ENCODE measurements at regions not wholly inside any gene's neighbourhood (a gene's known extent, or its start where the extent isn't known, plus 50 kb on each side); places are given as distances from the start of the nearest gene placed in this dataset.
A peak's percentile ranks its signal among the peaks of the same experiment; 100 is the strongest.

DNA sequence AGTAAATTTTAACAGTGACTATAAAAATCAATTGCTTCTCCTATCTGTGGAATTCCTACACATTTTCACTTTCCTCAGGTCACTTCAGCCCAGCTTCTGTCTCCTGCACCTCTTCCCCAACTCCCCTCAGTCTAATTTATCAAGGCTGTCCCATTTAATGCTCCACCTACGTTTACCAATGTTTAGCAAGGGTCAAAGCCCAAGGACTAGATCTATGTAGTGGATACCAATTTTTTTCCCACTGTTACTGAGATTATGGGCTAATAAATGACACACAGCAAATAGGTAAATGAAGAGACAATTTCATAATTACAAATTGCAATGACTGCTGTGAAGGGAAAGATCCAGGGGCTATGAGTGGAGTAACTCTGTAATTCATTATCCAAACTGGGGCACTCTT, 211.5 kb upstream of the RPS23 start (continued):
- TF ChIP-seq, protein P1, sequence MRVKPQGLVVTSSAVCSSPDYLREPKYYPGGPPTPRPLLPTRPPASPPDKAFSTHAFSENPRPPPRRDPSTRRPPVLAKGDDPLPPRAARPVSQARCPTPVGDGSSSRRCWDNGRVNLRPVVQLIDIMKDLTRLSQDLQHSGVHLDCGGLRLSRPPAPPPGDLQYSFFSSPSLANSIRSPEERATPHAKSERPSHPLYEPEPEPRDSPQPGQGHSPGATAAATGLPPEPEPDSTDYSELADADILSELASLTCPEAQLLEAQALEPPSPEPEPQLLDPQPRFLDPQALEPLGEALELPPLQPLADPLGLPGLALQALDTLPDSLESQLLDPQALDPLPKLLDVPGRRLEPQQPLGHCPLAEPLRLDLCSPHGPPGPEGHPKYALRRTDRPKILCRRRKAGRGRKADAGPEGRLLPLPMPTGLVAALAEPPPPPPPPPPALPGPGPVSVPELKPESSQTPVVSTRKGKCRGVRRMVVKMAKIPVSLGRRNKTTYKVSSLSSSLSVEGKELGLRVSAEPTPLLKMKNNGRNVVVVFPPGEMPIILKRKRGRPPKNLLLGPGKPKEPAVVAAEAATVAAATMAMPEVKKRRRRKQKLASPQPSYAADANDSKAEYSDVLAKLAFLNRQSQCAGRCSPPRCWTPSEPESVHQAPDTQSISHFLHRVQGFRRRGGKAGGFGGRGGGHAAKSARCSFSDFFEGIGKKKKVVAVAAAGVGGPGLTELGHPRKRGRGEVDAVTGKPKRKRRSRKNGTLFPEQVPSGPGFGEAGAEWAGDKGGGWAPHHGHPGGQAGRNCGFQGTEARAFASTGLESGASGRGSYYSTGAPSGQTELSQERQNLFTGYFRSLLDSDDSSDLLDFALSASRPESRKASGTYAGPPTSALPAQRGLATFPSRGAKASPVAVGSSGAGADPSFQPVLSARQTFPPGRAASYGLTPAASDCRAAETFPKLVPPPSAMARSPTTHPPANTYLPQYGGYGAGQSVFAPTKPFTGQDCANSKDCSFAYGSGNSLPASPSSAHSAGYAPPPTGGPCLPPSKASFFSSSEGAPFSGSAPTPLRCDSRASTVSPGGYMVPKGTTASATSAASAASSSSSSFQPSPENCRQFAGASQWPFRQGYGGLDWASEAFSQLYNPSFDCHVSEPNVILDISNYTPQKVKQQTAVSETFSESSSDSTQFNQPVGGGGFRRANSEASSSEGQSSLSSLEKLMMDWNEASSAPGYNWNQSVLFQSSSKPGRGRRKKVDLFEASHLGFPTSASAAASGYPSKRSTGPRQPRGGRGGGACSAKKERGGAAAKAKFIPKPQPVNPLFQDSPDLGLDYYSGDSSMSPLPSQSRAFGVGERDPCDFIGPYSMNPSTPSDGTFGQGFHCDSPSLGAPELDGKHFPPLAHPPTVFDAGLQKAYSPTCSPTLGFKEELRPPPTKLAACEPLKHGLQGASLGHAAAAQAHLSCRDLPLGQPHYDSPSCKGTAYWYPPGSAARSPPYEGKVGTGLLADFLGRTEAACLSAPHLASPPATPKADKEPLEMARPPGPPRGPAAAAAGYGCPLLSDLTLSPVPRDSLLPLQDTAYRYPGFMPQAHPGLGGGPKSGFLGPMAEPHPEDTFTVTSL (CRISPR knock-in tag; IDR thresholded peaks at IDR 0.05; ENCODE audit: borderline replicate concordance), result peak; percentile 34; the same call in 1 of the 2 replicates

DNA sequence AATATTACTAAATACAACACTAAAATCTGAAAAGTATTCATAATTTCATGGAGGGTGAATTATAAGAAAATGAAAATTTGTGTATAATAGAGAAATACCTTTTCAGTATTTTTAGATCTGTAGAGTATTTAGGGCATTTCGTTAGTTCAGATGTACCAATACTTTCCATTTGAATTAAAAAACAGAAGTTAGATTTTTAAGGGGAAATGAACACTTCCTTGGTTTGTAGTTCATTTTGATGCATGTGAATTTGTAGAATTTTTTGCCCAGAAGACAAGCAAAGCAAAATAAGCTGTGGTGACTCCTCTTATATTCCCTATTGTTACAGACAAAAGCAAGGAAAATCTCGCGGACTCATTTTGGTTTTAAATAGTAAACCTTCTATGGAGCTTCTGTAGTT, 209.0 kb upstream of the RPS23 start:
- Histone ChIP-seq H3K4me3 (replicated peaks in 1 of 3; ENCODE audit: insufficient read depth in 1 of 3, low read depth in 2 of 3, low read length in 3 of 3) (no peak overlapping the region), H3K4me2 (ENCODE audit: low read depth, low read length) (no peak overlapping the region), H3K9me3 (ENCODE audit: low read length) (no peaks in the 10 kb centered on the region), H3K27ac (ENCODE audit: extremely low read length, insufficient read depth, low read length) (no peak overlapping the region), H3K9ac (ENCODE audit: insufficient read depth, low read depth, low read length) (no peak overlapping the region), H3K27me3 (ENCODE audit: control insufficient read depth in 1 of 2, insufficient read depth in 2 of 2, low read length in 2 of 2) (0 out of 5 replicates have a peak, but pooled peaks cover 0 to 4% of the 10 kb centered on the region in 2 experiments), H2AFZ (ENCODE audit: low read length) (no peak overlapping the region), H3K79me2 (ENCODE audit: insufficient read depth, low read length) (no peaks in the 10 kb centered on the region), H3K4me1 (ENCODE audit: insufficient read depth, low read length) (peaks cover 16% of the 10 kb centered on the region), H4K20me1 (ENCODE audit: insufficient read depth, low read length) (no peaks in the 10 kb centered on the region), H3K36me3 (replicated peaks in 1 of 2; ENCODE audit: control insufficient read depth in 1 of 2, insufficient read depth in 2 of 2, low read length in 2 of 2) (no peaks in the 10 kb centered on the region)
- WGBS (ENCODE audit: low lambda C conversion rate), result 78% methylated on average over 3 of the region's 3 CpGs
- POLR2A ChIA-PET, result no interaction called here
- intact Hi-C loops (cut with micrococcal nuclease; ENCODE audit: unreplicated experiment) (no loop called here), in situ Hi-C loops (cut with HindIII; ENCODE audit: extremely low pct_ligation_motif_present, low pct_unique_long_range_greater_than_20kb) (no loop called here)
- ATAC-seq (no peak), DNase-seq (ENCODE audit: low spot score) (no peak), FAIRE-seq (no peak)
- CTCF ChIA-PET (ENCODE audit: low intra/inter-chr PET ratio, low total read pairs), result no interaction called here
- no TSS peak for BruUV-seq (replicated peaks)
- TF ChIP-seq HOXA5 (CRISPR knock-in tag; IDR thresholded peaks at IDR 0.05) (no peak), DR1 (CRISPR knock-in tag; IDR thresholded peaks at IDR 0.05) (no peak), ZBTB38 (CRISPR knock-in tag; IDR thresholded peaks at IDR 0.05) (no peak), CAMTA2 (CRISPR knock-in tag; IDR thresholded peaks at IDR 0.05; ENCODE audit: borderline replicate concordance) (no peak), ZKSCAN1 (IDR thresholded peaks at IDR 0.05; ENCODE audit: low read length) (no peak), TOPORS (CRISPR knock-in tag; IDR thresholded peaks at IDR 0.05) (no peak), RBFOX2 (IDR thresholded peaks at IDR 0.05; ENCODE audit: low read depth, low read length) (no peak), CEBPG (CRISPR knock-in tag; IDR thresholded peaks at IDR 0.05) (no peak), ZNF746 (CRISPR knock-in tag; IDR thresholded peaks at IDR 0.05) (no peak), ZNF225 (CRISPR knock-in tag; IDR thresholded peaks at IDR 0.05) (no peak)
- TF ChIP-seq, protein P2, sequence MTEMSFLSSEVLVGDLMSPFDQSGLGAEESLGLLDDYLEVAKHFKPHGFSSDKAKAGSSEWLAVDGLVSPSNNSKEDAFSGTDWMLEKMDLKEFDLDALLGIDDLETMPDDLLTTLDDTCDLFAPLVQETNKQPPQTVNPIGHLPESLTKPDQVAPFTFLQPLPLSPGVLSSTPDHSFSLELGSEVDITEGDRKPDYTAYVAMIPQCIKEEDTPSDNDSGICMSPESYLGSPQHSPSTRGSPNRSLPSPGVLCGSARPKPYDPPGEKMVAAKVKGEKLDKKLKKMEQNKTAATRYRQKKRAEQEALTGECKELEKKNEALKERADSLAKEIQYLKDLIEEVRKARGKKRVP (CRISPR knock-in tag; IDR thresholded peaks at IDR 0.05), result no peak
- TF ChIP-seq, protein P3, sequence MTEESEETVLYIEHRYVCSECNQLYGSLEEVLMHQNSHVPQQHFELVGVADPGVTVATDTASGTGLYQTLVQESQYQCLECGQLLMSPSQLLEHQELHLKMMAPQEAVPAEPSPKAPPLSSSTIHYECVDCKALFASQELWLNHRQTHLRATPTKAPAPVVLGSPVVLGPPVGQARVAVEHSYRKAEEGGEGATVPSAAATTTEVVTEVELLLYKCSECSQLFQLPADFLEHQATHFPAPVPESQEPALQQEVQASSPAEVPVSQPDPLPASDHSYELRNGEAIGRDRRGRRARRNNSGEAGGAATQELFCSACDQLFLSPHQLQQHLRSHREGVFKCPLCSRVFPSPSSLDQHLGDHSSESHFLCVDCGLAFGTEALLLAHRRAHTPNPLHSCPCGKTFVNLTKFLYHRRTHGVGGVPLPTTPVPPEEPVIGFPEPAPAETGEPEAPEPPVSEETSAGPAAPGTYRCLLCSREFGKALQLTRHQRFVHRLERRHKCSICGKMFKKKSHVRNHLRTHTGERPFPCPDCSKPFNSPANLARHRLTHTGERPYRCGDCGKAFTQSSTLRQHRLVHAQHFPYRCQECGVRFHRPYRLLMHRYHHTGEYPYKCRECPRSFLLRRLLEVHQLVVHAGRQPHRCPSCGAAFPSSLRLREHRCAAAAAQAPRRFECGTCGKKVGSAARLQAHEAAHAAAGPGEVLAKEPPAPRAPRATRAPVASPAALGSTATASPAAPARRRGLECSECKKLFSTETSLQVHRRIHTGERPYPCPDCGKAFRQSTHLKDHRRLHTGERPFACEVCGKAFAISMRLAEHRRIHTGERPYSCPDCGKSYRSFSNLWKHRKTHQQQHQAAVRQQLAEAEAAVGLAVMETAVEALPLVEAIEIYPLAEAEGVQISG (CRISPR knock-in tag; IDR thresholded peaks at IDR 0.05), result no peak

All from HepG2 (cell line).